H1 (cell line): ENCODE measurements at regions not wholly inside any gene's neighbourhood (a gene's known extent, or its start where the extent isn't known, plus 50 kb on each side); places are given as distances from the start of the nearest gene placed in this dataset.

Source experiments
- JUND ChIP-seq: IDR thresholded peaks from 2 replicates; pipeline ENCODE4 v1.6.1; 2011; ENCODE audit warnings: mild to moderate bottlenecking, improper control_type of control experiment, low read length
- KDM4A ChIP-seq: IDR thresholded peaks from one replicate; pipeline ENCODE4 v1.7.1; 2012; ENCODE audit warnings: low read depth, mild to moderate bottlenecking, moderate library complexity, low read length, inconsistent platforms; ENCODE audit not compliant: severe bottlenecking
- RBBP5 ChIP-seq: IDR thresholded peaks from 2 replicates; pipeline ENCODE4 v1.7.1; 2012; ENCODE audit warnings: low read depth, mild to moderate bottlenecking, inconsistent platforms, low read length, moderate library complexity, borderline replicate concordance
- SIX5 ChIP-seq: IDR thresholded peaks from 2 replicates; pipeline ENCODE4 v1.6.1; 2011; ENCODE audit warnings: mild to moderate bottlenecking, low read depth, low read length
- SUZ12 ChIP-seq: fragments of 200-600 bp; sonication (generic); IDR thresholded peaks from 2 replicates; pipeline ENCODE4 v1.6.1; 2012; ENCODE audit warnings: mild to moderate bottlenecking, inconsistent platforms, low read length, moderate library complexity, mixed read lengths
- ZNF274 ChIP-seq: IDR thresholded peaks from 2 replicates; pipeline ENCODE4 v1.7.0; 2012; ENCODE audit warnings: low read length, borderline replicate concordance; ENCODE audit errors: extremely low read depth
- TF ChIP-seq, protein P1 (sequence below): fragments of 300-600 bp; sonication (generic); IDR thresholded peaks from 2 replicates; pipeline ENCODE4 v1.7.1; 2012; ENCODE audit warnings: low read length, moderate library complexity, mild to moderate bottlenecking, inconsistent platforms; ENCODE audit not compliant: insufficient replicate concordance
- TF ChIP-seq, protein P2 (sequence below), 3 experiments: IDR thresholded peaks; 1 replicate in 2 of 3; 2 replicates in 1 of 3; pipeline versions ENCODE4 v1.5.1 to v1.6.1; 2011; ENCODE audit warnings: low read length in 3 of 3, mild to moderate bottlenecking in 3 of 3, inconsistent platforms in 2 of 3, low read depth in 1 of 3, moderate library complexity in 1 of 3; ENCODE audit not compliant: insufficient read depth in 1 of 3; ENCODE audit errors: control extremely low read depth in 1 of 3

GRCh38 chr18:10114717-10115463, 201.1 kb downstream of the VAPA start (continued):
- TF ChIP-seq, protein P1, sequence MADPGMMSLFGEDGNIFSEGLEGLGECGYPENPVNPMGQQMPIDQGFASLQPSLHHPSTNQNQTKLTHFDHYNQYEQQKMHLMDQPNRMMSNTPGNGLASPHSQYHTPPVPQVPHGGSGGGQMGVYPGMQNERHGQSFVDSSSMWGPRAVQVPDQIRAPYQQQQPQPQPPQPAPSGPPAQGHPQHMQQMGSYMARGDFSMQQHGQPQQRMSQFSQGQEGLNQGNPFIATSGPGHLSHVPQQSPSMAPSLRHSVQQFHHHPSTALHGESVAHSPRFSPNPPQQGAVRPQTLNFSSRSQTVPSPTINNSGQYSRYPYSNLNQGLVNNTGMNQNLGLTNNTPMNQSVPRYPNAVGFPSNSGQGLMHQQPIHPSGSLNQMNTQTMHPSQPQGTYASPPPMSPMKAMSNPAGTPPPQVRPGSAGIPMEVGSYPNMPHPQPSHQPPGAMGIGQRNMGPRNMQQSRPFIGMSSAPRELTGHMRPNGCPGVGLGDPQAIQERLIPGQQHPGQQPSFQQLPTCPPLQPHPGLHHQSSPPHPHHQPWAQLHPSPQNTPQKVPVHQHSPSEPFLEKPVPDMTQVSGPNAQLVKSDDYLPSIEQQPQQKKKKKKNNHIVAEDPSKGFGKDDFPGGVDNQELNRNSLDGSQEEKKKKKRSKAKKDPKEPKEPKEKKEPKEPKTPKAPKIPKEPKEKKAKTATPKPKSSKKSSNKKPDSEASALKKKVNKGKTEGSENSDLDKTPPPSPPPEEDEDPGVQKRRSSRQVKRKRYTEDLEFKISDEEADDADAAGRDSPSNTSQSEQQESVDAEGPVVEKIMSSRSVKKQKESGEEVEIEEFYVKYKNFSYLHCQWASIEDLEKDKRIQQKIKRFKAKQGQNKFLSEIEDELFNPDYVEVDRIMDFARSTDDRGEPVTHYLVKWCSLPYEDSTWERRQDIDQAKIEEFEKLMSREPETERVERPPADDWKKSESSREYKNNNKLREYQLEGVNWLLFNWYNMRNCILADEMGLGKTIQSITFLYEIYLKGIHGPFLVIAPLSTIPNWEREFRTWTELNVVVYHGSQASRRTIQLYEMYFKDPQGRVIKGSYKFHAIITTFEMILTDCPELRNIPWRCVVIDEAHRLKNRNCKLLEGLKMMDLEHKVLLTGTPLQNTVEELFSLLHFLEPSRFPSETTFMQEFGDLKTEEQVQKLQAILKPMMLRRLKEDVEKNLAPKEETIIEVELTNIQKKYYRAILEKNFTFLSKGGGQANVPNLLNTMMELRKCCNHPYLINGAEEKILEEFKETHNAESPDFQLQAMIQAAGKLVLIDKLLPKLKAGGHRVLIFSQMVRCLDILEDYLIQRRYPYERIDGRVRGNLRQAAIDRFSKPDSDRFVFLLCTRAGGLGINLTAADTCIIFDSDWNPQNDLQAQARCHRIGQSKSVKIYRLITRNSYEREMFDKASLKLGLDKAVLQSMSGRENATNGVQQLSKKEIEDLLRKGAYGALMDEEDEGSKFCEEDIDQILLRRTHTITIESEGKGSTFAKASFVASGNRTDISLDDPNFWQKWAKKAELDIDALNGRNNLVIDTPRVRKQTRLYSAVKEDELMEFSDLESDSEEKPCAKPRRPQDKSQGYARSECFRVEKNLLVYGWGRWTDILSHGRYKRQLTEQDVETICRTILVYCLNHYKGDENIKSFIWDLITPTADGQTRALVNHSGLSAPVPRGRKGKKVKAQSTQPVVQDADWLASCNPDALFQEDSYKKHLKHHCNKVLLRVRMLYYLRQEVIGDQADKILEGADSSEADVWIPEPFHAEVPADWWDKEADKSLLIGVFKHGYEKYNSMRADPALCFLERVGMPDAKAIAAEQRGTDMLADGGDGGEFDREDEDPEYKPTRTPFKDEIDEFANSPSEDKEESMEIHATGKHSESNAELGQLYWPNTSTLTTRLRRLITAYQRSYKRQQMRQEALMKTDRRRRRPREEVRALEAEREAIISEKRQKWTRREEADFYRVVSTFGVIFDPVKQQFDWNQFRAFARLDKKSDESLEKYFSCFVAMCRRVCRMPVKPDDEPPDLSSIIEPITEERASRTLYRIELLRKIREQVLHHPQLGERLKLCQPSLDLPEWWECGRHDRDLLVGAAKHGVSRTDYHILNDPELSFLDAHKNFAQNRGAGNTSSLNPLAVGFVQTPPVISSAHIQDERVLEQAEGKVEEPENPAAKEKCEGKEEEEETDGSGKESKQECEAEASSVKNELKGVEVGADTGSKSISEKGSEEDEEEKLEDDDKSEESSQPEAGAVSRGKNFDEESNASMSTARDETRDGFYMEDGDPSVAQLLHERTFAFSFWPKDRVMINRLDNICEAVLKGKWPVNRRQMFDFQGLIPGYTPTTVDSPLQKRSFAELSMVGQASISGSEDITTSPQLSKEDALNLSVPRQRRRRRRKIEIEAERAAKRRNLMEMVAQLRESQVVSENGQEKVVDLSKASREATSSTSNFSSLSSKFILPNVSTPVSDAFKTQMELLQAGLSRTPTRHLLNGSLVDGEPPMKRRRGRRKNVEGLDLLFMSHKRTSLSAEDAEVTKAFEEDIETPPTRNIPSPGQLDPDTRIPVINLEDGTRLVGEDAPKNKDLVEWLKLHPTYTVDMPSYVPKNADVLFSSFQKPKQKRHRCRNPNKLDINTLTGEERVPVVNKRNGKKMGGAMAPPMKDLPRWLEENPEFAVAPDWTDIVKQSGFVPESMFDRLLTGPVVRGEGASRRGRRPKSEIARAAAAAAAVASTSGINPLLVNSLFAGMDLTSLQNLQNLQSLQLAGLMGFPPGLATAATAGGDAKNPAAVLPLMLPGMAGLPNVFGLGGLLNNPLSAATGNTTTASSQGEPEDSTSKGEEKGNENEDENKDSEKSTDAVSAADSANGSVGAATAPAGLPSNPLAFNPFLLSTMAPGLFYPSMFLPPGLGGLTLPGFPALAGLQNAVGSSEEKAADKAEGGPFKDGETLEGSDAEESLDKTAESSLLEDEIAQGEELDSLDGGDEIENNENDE: no peak
- TF ChIP-seq JUND (no peak), ZNF274 (no peak), SIX5 (no peak), KDM4A (no peak), SUZ12 (no peak), RBBP5 (no peak)
- TF ChIP-seq, protein P2, sequence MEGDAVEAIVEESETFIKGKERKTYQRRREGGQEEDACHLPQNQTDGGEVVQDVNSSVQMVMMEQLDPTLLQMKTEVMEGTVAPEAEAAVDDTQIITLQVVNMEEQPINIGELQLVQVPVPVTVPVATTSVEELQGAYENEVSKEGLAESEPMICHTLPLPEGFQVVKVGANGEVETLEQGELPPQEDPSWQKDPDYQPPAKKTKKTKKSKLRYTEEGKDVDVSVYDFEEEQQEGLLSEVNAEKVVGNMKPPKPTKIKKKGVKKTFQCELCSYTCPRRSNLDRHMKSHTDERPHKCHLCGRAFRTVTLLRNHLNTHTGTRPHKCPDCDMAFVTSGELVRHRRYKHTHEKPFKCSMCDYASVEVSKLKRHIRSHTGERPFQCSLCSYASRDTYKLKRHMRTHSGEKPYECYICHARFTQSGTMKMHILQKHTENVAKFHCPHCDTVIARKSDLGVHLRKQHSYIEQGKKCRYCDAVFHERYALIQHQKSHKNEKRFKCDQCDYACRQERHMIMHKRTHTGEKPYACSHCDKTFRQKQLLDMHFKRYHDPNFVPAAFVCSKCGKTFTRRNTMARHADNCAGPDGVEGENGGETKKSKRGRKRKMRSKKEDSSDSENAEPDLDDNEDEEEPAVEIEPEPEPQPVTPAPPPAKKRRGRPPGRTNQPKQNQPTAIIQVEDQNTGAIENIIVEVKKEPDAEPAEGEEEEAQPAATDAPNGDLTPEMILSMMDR (IDR thresholded peaks at IDR 0.05; ENCODE audit: control extremely low read depth in 1 of 3, insufficient read depth in 1 of 3, low read depth in 1 of 3, low read length in 3 of 3): no peak
